ENCODE measurements at regions not wholly inside any gene's neighbourhood (a gene's known extent, or its start where the extent isn't known, plus 50 kb on each side); places are given as distances from the start of the nearest gene placed in this dataset.

- no peak for DNase-seq (ENCODE audit: low read depth in 3 of 3)
These were observed 72.8 kb upstream of the ARHGAP5 start for GRCh38 chr14:32004300-32004699.

- no peak for DNase-seq (ENCODE audit: low read depth in 3 of 3)
These were observed 71.5 kb upstream of the ARHGAP5 start for GRCh38 chr14:32005628-32006027.

- no peak for DNase-seq (ENCODE audit: low read depth in 3 of 3)
These were observed 70.6 kb upstream of the ARHGAP5 start for GRCh38 chr14:32006263-32007110.

- DNase-seq (ENCODE audit: low read depth in 3 of 3) = no peak
These were observed 69.2 kb upstream of the ARHGAP5 start for GRCh38 chr14:32007755-32008362.

- no peak for DNase-seq (ENCODE audit: low read depth in 3 of 3)
These were observed 68.4 kb upstream of the ARHGAP5 start for GRCh38 chr14:32008602-32009193.

GRCh38 chr14:32009221-32009975, 67.7 kb upstream of the ARHGAP5 start:
- no peak for DNase-seq (ENCODE audit: low read depth in 3 of 3)

- no peak for DNase-seq (ENCODE audit: low read depth in 3 of 3)
These were observed 67.0 kb upstream of the ARHGAP5 start for GRCh38 chr14:32009976-32010581.

- no peak for DNase-seq (ENCODE audit: low read depth in 3 of 3)
These were observed 66.4 kb upstream of the ARHGAP5 start for GRCh38 chr14:32010604-32011125.

GRCh38 chr14:32011225-32011624, 65.9 kb upstream of the ARHGAP5 start:
- DNase-seq (ENCODE audit: low read depth in 3 of 3) = no peak

GRCh38 chr14:32012062-32012461, 65.0 kb upstream of the ARHGAP5 start:
- no peak for DNase-seq (ENCODE audit: low read depth in 3 of 3)

- no peak for DNase-seq (ENCODE audit: low read depth in 3 of 3)
These were observed 64.5 kb upstream of the ARHGAP5 start for GRCh38 chr14:32012571-32012970.

- DNase-seq (ENCODE audit: low read depth in 3 of 3) = no peak
These were observed 64.0 kb upstream of the ARHGAP5 start for GRCh38 chr14:32013083-32013482.

- DNase-seq (ENCODE audit: low read depth in 3 of 3) = no peak
These were observed 63.0 kb upstream of the ARHGAP5 start for GRCh38 chr14:32014057-32014456.

GRCh38 chr14:32014498-32014897, 62.6 kb upstream of the ARHGAP5 start:
- DNase-seq (ENCODE audit: low read depth in 3 of 3) = no peak

- DNase-seq (ENCODE audit: low read depth in 3 of 3) = no peak
These were observed 61.9 kb upstream of the ARHGAP5 start for GRCh38 chr14:32015166-32015565.

GRCh38 chr14:32017587-32017986, 59.5 kb upstream of the ARHGAP5 start:
- no peak for DNase-seq (ENCODE audit: low read depth in 3 of 3)

- DNase-seq (ENCODE audit: low read depth in 3 of 3) = no peak
These were observed 58.6 kb upstream of the ARHGAP5 start for GRCh38 chr14:32018391-32019092.

- DNase-seq (ENCODE audit: low read depth in 3 of 3) = no peak
These were observed 57.8 kb upstream of the ARHGAP5 start for GRCh38 chr14:32019276-32019675.

- no peak for DNase-seq (ENCODE audit: low read depth in 3 of 3)
These were observed 56.2 kb upstream of the ARHGAP5 start for GRCh38 chr14:32020882-32021281.

GRCh38 chr14:32021341-32021740, 55.8 kb upstream of the ARHGAP5 start:
- no peak for DNase-seq (ENCODE audit: low read depth in 3 of 3)

GRCh38 chr14:32022525-32022924, 54.6 kb upstream of the ARHGAP5 start:
- no peak for DNase-seq (ENCODE audit: low read depth in 3 of 3)

Data from stimulated activated CD4-positive, alpha-beta T cell treated with anti-CD3 and anti-CD28 coated beads, TNF-alpha, amount 100 ng/mL, for 24 hours (primary cell).